Trophoblast cell (in vitro differentiated cells and primary cell): ENCODE measurements at regions not wholly inside any gene's neighbourhood (a gene's known extent, or its start where the extent isn't known, plus 50 kb on each side); places are given as distances from the start of the nearest gene placed in this dataset.

Experiments
- DNase-seq, 2 donors: peaks; one replicate each; pipeline ENCODE4 v3.0.0-alpha.2; 2016
- H2AFZ ChIP-seq: 2 replicates; pipeline ENCODE4 v1.6.1; 2013; ENCODE audit warnings: low read length, moderate library complexity, mild to moderate bottlenecking; ENCODE audit not compliant: insufficient read depth, poor library complexity
- H2AK5ac ChIP-seq: 2 replicates; pipeline ENCODE4 v1.6.1; 2013; ENCODE audit warnings: mild to moderate bottlenecking, low read length
- H2BK120ac ChIP-seq: 2 replicates; pipeline ENCODE4 v1.6.1; 2013; ENCODE audit warnings: low read length, mild to moderate bottlenecking, moderate library complexity; ENCODE audit not compliant: insufficient read depth, poor library complexity
- H2BK12ac ChIP-seq: 2 replicates; pipeline ENCODE4 v1.6.1; 2013; ENCODE audit warnings: mild to moderate bottlenecking, low read length, moderate library complexity
- H2BK5ac ChIP-seq: 2 replicates; pipeline ENCODE4 v1.6.1; 2013; ENCODE audit warnings: low read length, low read depth, moderate library complexity, mild to moderate bottlenecking; ENCODE audit not compliant: poor library complexity
- H3K14ac ChIP-seq: 2 replicates; pipeline ENCODE4 v1.6.1; 2013; ENCODE audit warnings: mild to moderate bottlenecking, low read length
- H3K18ac ChIP-seq: 2 replicates; pipeline ENCODE4 v1.6.1; 2013; ENCODE audit warnings: mild to moderate bottlenecking, low read length
- H3K23ac ChIP-seq: 2 replicates; pipeline ENCODE4 v1.6.1; 2013; ENCODE audit warnings: low read length
- H3K27ac ChIP-seq: 2 replicates; pipeline ENCODE4 v1.5.1; 2013; ENCODE audit warnings: low read depth, mild to moderate bottlenecking, inconsistent platforms, low read length, moderate library complexity
- H3K27me3 ChIP-seq: 2 replicates; pipeline ENCODE4 v1.6.1; 2013; ENCODE audit warnings: inconsistent platforms, mild to moderate bottlenecking, low read length, moderate library complexity; ENCODE audit not compliant: insufficient read depth
- H3K36me3 ChIP-seq, 2 experiments: 1 replicate in 1 of 2; 2 replicates in 1 of 2; pipeline ENCODE4 v1.6.1; 2013; ENCODE audit warnings: low read length in 2 of 2, mild to moderate bottlenecking in 2 of 2, moderate library complexity in 1 of 2; ENCODE audit not compliant: insufficient read depth in 2 of 2, control insufficient read depth in 1 of 2
- H3K4ac ChIP-seq: 2 replicates; pipeline ENCODE4 v1.6.1; 2013; ENCODE audit warnings: low read depth, mild to moderate bottlenecking, low read length, moderate library complexity
- H3K4me1 ChIP-seq, 2 experiments: 1 replicate in 1 of 2; 2 replicates in 1 of 2; pipeline ENCODE4 v1.6.1; 2013; ENCODE audit warnings: low read length in 2 of 2, mild to moderate bottlenecking in 2 of 2, moderate library complexity in 1 of 2; ENCODE audit not compliant: insufficient read depth in 2 of 2, control insufficient read depth in 1 of 2
- H3K4me2 ChIP-seq: 2 replicates; pipeline ENCODE4 v1.6.1; 2013; ENCODE audit warnings: inconsistent platforms, mild to moderate bottlenecking, low read length, moderate library complexity
- H3K4me3 ChIP-seq: 2 replicates; pipeline ENCODE4 v1.5.1; 2013; ENCODE audit warnings: mild to moderate bottlenecking, low read depth, low read length, inconsistent platforms
- H3K79me1 ChIP-seq: one replicate; pipeline ENCODE4 v1.6.1; 2013; ENCODE audit warnings: low read length
- H3K79me2 ChIP-seq: 2 replicates; pipeline ENCODE4 v1.6.1; 2013; ENCODE audit warnings: low read length, mild to moderate bottlenecking; ENCODE audit not compliant: control insufficient read depth, insufficient read depth, poor library complexity
- H3K9ac ChIP-seq: 2 replicates; pipeline ENCODE4 v1.6.1; 2013; ENCODE audit warnings: mild to moderate bottlenecking, low read length
- H3K9me3 ChIP-seq: 2 replicates; pipeline ENCODE4 v1.6.1; 2013; ENCODE audit warnings: low read depth, mild to moderate bottlenecking, control low read depth, inconsistent platforms, low read length; ENCODE audit not compliant: insufficient read depth
- H4K12ac ChIP-seq: 2 replicates; pipeline ENCODE4 v1.6.1; 2013; ENCODE audit warnings: low read depth, mild to moderate bottlenecking, low read length, moderate library complexity
- H4K8ac ChIP-seq: 2 replicates; pipeline ENCODE4 v1.6.1; 2013; ENCODE audit warnings: low read depth, mild to moderate bottlenecking, low read length, moderate library complexity
- H4K91ac ChIP-seq: one replicate; pipeline ENCODE4 v1.6.1; 2013; ENCODE audit warnings: low read depth, mild to moderate bottlenecking, low read length, moderate library complexity
- WGBS: extraction: QIAGEN DNeasy Blood & Tissue Kit; methylation state at CpG from one replicate; pipeline ENCODE4 v1.1.7; 2013; ENCODE audit warnings: missing lambda C conversion rate; ENCODE audit not compliant: insufficient read length, insufficient coverage; ENCODE audit errors: extremely low coverage; 5-methylcytosine and 5-hydroxymethylcytosine counted together

DNA sequence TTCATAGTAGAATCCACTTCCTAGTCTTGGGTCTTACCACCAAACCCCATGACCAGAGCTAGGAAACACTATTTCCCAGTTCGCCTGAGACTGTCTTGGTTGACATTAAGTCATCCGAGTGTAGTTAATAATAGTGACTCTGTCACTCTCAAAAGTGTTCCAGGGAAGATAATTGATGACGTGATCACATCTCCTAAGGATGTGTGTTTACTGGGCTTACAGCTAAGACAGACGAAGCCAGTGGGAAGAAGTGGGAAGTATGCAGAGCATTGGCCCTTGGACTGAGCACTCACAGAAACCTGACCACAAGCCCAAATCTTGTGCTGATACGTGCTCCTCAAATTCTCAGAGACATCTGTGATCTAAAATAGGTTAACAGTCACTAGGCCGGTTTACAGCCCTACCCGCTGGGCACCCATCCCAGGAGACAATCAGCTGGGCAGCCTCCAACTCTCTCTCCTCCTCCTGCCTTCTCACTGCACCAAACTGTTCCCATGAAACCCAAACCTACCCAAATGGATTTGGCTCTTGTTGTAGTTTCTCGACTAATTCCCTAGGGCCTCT lies 316.6 kb downstream of the TLE1 start:
- WGBS: no CpG with 5 or more reads among the region's 8 CpGs
- Histone ChIP-seq H3K9me3 (no peaks in the 10 kb centered on the region), H2AK5ac (no peak overlapping the region)

GRCh38 chr9:81371824-81372223 lies 317.5 kb downstream of the TLE1 start:
- Histone ChIP-seq H3K4ac (no peak overlapping the region), H3K79me1 (peaks cover 29% of the 10 kb centered on the region), H2AK5ac (peak overlapping the region; percentile 76), H3K27me3 (no peaks in the 10 kb centered on the region), H2AFZ (no peak overlapping the region), H3K4me3 (no peak overlapping the region), H3K14ac (peak overlapping the region; percentile 89), H4K91ac (peak overlapping the region; percentile 92), H3K36me3 (no peaks in the 10 kb centered on the region), H3K23ac (no peak overlapping the region), H2BK5ac (peak overlapping the region; percentile 71), H3K18ac (no peak overlapping the region), H2BK120ac (peak overlapping the region; percentile 64), H3K4me2 (no peak overlapping the region), H2BK12ac (peak overlapping the region; percentile 7), H4K12ac (no peak overlapping the region), H3K27ac (no peak overlapping the region), H4K8ac (no peak overlapping the region), H3K79me2 (peaks cover 2% of the 10 kb centered on the region), H3K9ac (no peak overlapping the region), H3K9me3 (no peaks in the 10 kb centered on the region), H3K4me1 (peaks cover 27 to 37% of the 10 kb centered on the region in 2 experiments)
- DNase-seq: peak; percentile 49 to 62
- no CpG with 5 or more reads among the region's 7 CpGs for WGBS

More for the DNA sequence above, 316.6 kb downstream of the TLE1 start:
- Histone ChIP-seq H2BK5ac (no peak overlapping the region), H3K14ac (no peak overlapping the region), H3K79me1 (peaks cover 29% of the 10 kb centered on the region), H4K8ac (no peak overlapping the region), H3K4me1 (peaks cover 27 to 37% of the 10 kb centered on the region in 2 experiments), H3K36me3 (no peaks in the 10 kb centered on the region), H3K4ac (no peak overlapping the region), H3K9ac (no peak overlapping the region), H3K4me3 (no peak overlapping the region), H2BK120ac (no peak overlapping the region), H3K18ac (no peak overlapping the region), H3K27ac (no peak overlapping the region), H3K27me3 (no peaks in the 10 kb centered on the region), H3K4me2 (no peak overlapping the region), H4K91ac (peak overlapping the region; percentile 25), H2BK12ac (no peak overlapping the region), H2AFZ (no peak overlapping the region), H4K12ac (no peak overlapping the region), H3K23ac (no peak overlapping the region), H3K79me2 (peaks cover 2% of the 10 kb centered on the region)
- DNase-seq: no peak

- Histone ChIP-seq H3K23ac (no peak overlapping the region), H3K4ac (no peak overlapping the region), H3K4me1 (peaks cover 24 to 30% of the 10 kb centered on the region in 2 experiments), H4K8ac (peak overlapping the region; percentile 89), H4K91ac (peak overlapping the region; percentile 91), H3K4me2 (no peak overlapping the region), H3K14ac (peak overlapping the region; percentile 66), H3K79me1 (peaks cover 24% of the 10 kb centered on the region), H3K9ac (no peak overlapping the region), H3K9me3 (no peaks in the 10 kb centered on the region), H2BK12ac (peak overlapping the region; percentile 96), H2AK5ac (peak overlapping the region; percentile 94), H4K12ac (no peak overlapping the region), H2AFZ (peak overlapping the region; percentile 2), H3K18ac (peak overlapping the region; percentile 86), H3K27ac (peak overlapping the region; percentile 86), H3K79me2 (peaks cover 2% of the 10 kb centered on the region), H2BK120ac (peak overlapping the region; percentile 96), H3K36me3 (no peaks in the 10 kb centered on the region), H2BK5ac (peak overlapping the region; percentile 91), H3K27me3 (no peaks in the 10 kb centered on the region), H3K4me3 (no peak overlapping the region)
- no CpG with 5 or more reads among the region's 7 CpGs for WGBS
- no peak for DNase-seq
Measured at GRCh38 chr9:81370650-81371049, 318.7 kb downstream of the TLE1 start.

DNA sequence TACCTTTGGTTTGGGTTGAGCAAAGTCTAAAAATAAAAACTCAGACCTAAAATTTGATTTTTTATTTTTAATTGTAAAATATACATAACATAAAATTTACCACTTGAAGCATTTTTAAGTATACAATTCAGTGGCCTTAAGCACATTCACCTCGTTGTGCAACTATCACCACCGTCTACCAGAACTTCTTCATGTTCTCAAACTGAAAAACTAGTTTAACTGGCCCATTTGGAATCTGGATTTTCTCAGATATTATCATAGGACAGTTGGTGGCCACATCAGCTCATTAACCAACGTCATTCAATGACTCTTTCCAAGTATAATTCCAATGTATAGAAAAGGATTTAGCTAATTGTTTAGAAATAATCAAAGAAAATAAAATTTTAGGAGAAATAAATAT lies 319.3 kb downstream of the TLE1 start:
- Histone ChIP-seq H3K79me1 (peaks cover 22% of the 10 kb centered on the region), H3K18ac (no peak overlapping the region), H3K4me3 (no peak overlapping the region), H2AK5ac (no peak overlapping the region), H3K23ac (no peak overlapping the region), H3K4me2 (no peak overlapping the region), H3K4ac (no peak overlapping the region), H4K12ac (no peak overlapping the region), H2BK5ac (no peak overlapping the region), H3K27me3 (no peaks in the 10 kb centered on the region), H3K4me1 (peaks cover 23 to 25% of the 10 kb centered on the region in 2 experiments), H3K9ac (no peak overlapping the region), H2BK120ac (no peak overlapping the region), H3K27ac (no peak overlapping the region), H4K91ac (no peak overlapping the region), H2BK12ac (no peak overlapping the region), H3K9me3 (no peaks in the 10 kb centered on the region), H3K79me2 (peaks cover 2% of the 10 kb centered on the region), H3K14ac (no peak overlapping the region), H2AFZ (no peak overlapping the region), H4K8ac (no peak overlapping the region), H3K36me3 (no peaks in the 10 kb centered on the region)
- WGBS: no CpG with 5 or more reads among the region's 3 CpGs
- peak; percentile 83 to 97 for DNase-seq
